SK-N-SH treated with all-trans-retinoic acid at 6 μM for 48 hours (cell line): ENCODE measurements at regions not wholly inside any gene's neighbourhood (a gene's known extent, or its start where the extent isn't known, plus 50 kb on each side); places are given as distances from the start of the nearest gene placed in this dataset.

Experiments used
- ATAC-seq: fragments of 200-7000 bp; cut with Tn5 transposase; 3 replicates; pipeline ENCODE4 v1.9.1; 2020; ENCODE audit warnings: mild to moderate bottlenecking, moderate library complexity
- ARNTL ChIP-seq: fragments of 450-650 bp; formaldehyde crosslinking; IDR thresholded peaks from 2 replicates; pipeline ENCODE4 v1.5.0; 2020; ENCODE audit warnings: low read depth, mild to moderate bottlenecking, moderate library complexity, borderline replicate concordance
- BACH2 ChIP-seq: fragments of 250-450 bp; sonication (Bioruptor Pico); IDR thresholded peaks from 2 replicates; pipeline ENCODE4 v1.9.0; 2021; ENCODE audit warnings: mild to moderate bottlenecking, borderline replicate concordance
- CSDC2 ChIP-seq: fragments of 250-450 bp; sonication (Bioruptor Pico); IDR thresholded peaks from 2 replicates; pipeline ENCODE4 v1.5.0; 2020; ENCODE audit warnings: mild to moderate bottlenecking, moderate library complexity
- ESRRG ChIP-seq: fragments of 250-450 bp; sonication (Bioruptor Pico); IDR thresholded peaks from 2 replicates; pipeline ENCODE4 v1.6.1; 2021; ENCODE audit warnings: mild to moderate bottlenecking
- GLIS3 ChIP-seq: fragments of 250-450 bp; sonication (Bioruptor Pico); IDR thresholded peaks from 2 replicates; pipeline ENCODE4 v1.5.0; 2020; ENCODE audit warnings: mild to moderate bottlenecking, moderate library complexity
- ISL1 ChIP-seq: fragments of 250-450 bp; sonication (Bioruptor Pico); IDR thresholded peaks from 2 replicates; pipeline ENCODE4 v2.1.2; 2022; ENCODE audit warnings: mild to moderate bottlenecking, moderate library complexity
- OSR1 ChIP-seq: fragments of 250-450 bp; sonication (Bioruptor Pico); IDR thresholded peaks from 2 replicates; pipeline ENCODE4 v1.8.0; 2022; ENCODE audit warnings: moderate library complexity, mild to moderate bottlenecking, inconsistent platforms
- PPARA ChIP-seq: fragments of 250-450 bp; sonication (Bioruptor Pico); IDR thresholded peaks from 2 replicates; pipeline ENCODE4 v1.5.0; 2020; ENCODE audit warnings: mild to moderate bottlenecking, borderline replicate concordance
- RARB ChIP-seq: fragments of 250-450 bp; sonication (Bioruptor Pico); IDR thresholded peaks from 2 replicates; pipeline ENCODE4 v1.8.0; 2021; ENCODE audit warnings: mild to moderate bottlenecking, moderate library complexity
- SNAI2 ChIP-seq: fragments of 250-450 bp; sonication (Bioruptor Pico); IDR thresholded peaks from 2 replicates; pipeline ENCODE4 v1.5.0; 2020; ENCODE audit warnings: mild to moderate bottlenecking, moderate library complexity
- TCF4 ChIP-seq: fragments of 250-450 bp; sonication (Bioruptor Pico); IDR thresholded peaks from 2 replicates; pipeline ENCODE4 v1.8.0; 2021; ENCODE audit warnings: mild to moderate bottlenecking, moderate library complexity, borderline replicate concordance
- ZC3H10 ChIP-seq: fragments of 250-450 bp; sonication (Bioruptor Pico); IDR thresholded peaks from 2 replicates; pipeline ENCODE4 v1.5.1; 2021; ENCODE audit warnings: mild to moderate bottlenecking, moderate library complexity
- ZFP3 ChIP-seq: fragments of 250-450 bp; sonication (Bioruptor Pico); IDR thresholded peaks from 2 replicates; pipeline ENCODE4 v1.5.0; 2020; ENCODE audit warnings: mild to moderate bottlenecking, moderate library complexity
- ZFP30 ChIP-seq: fragments of 450-650 bp; formaldehyde crosslinking; IDR thresholded peaks from 2 replicates; pipeline ENCODE4 v1.5.0; 2022; ENCODE audit warnings: mild to moderate bottlenecking, moderate library complexity
- ZNF565 ChIP-seq: fragments of 450-650 bp; formaldehyde crosslinking; conservative IDR thresholded peaks from 2 replicates; pipeline ENCODE4 v1.5.0; 2020; ENCODE audit warnings: low read depth, mild to moderate bottlenecking, moderate library complexity
- ZNF70 ChIP-seq: fragments of 450-650 bp; formaldehyde crosslinking; IDR thresholded peaks from 2 replicates; pipeline ENCODE4 v1.5.0; 2020; ENCODE audit warnings: mild to moderate bottlenecking, moderate library complexity
- TF ChIP-seq, protein P1 (sequence below): fragments of 250-450 bp; sonication (Bioruptor Pico); IDR thresholded peaks from 2 replicates; pipeline ENCODE4 v1.8.0; 2021; ENCODE audit warnings: low read depth, mild to moderate bottlenecking, moderate library complexity, borderline replicate concordance
- TF ChIP-seq, protein P2 (sequence below): fragments of 250-450 bp; sonication (Bioruptor Pico); IDR thresholded peaks from 2 replicates; pipeline ENCODE4 v1.5.0; 2020; ENCODE audit warnings: mild to moderate bottlenecking, moderate library complexity
- TF ChIP-seq, protein P3 (sequence below): fragments of 250-450 bp; sonication (Bioruptor Pico); IDR thresholded peaks from 2 replicates; pipeline ENCODE4 v1.5.1; 2020; ENCODE audit warnings: low read depth, mild to moderate bottlenecking, moderate library complexity
- TF ChIP-seq, protein P4 (sequence below): fragments of 250-450 bp; sonication (Bioruptor Pico); IDR thresholded peaks from 2 replicates; pipeline ENCODE4 v1.5.1; 2021; ENCODE audit warnings: mild to moderate bottlenecking, moderate library complexity

DNA sequence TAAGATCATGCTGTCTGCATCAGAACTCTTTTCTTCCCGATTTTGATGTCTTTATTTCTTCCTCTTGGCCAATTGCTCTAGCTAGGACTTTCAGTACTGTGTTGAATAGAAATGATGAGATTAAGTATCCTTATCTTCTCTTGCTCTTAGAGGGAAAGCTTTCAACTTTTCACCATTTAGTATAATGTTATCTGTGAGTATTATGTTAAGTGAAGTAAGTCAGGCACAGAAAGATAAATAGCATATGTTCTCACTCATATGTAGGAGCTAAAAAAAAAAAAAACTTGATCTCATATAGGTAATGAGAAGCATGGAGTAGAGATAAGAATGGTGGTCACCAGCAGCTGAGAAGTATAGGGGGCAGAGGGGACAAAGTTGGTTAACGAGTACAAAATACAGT, 1089.5 kb downstream of the TDRD15 start:
- TF ChIP-seq ZNF70 (CRISPR knock-in tag) (no peak), TCF4 (CRISPR knock-in tag) (peak; percentile 52; the same call in 1 of the 2 replicates)
- no peak for ATAC-seq

DNA sequence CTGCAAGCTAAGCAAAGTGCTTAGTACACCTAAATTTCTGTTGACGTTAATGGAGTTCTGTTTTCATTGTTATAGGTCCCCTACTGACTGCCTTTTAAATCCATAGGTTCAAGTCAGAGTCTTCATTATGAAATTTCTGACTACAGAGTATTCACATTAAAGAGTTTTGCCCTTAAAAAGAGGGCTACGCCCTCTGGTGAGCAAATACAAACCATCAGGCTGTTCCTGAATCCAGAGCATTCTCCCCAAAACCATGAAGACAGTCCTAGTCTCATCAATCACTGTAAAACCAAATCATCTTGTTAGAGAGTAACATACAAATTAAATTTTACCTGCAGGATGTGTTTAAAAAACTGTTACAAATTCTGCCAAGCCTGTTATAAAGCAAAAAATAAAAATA, 1091.7 kb downstream of the TDRD15 start:
- no peak for ATAC-seq
- TF ChIP-seq CSDC2 = no peak
- TF ChIP-seq, protein P1, sequence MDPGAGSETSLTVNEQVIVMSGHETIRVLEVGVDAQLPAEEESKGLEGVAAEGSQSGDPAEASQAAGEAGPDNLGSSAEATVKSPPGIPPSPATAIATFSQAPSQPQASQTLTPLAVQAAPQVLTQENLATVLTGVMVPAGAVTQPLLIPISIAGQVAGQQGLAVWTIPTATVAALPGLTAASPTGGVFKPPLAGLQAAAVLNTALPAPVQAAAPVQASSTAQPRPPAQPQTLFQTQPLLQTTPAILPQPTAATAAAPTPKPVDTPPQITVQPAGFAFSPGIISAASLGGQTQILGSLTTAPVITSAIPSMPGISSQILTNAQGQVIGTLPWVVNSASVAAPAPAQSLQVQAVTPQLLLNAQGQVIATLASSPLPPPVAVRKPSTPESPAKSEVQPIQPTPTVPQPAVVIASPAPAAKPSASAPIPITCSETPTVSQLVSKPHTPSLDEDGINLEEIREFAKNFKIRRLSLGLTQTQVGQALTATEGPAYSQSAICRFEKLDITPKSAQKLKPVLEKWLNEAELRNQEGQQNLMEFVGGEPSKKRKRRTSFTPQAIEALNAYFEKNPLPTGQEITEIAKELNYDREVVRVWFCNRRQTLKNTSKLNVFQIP (CRISPR knock-in tag) = no peak
- no peak for TF ChIP-seq ZFP30 (CRISPR knock-in tag)
- TF ChIP-seq TCF4 (CRISPR knock-in tag) = no peak
- TF ChIP-seq ISL1 (CRISPR knock-in tag) = no peak
- TF ChIP-seq ZNF565 (CRISPR knock-in tag) = no peak
- no peak for TF ChIP-seq ZFP3 (CRISPR knock-in tag)
- TF ChIP-seq OSR1 = no peak
- TF ChIP-seq ZC3H10 (CRISPR knock-in tag) = no peak
- no peak for TF ChIP-seq ARNTL (CRISPR knock-in tag)
- TF ChIP-seq RARB (CRISPR knock-in tag) = no peak

DNA sequence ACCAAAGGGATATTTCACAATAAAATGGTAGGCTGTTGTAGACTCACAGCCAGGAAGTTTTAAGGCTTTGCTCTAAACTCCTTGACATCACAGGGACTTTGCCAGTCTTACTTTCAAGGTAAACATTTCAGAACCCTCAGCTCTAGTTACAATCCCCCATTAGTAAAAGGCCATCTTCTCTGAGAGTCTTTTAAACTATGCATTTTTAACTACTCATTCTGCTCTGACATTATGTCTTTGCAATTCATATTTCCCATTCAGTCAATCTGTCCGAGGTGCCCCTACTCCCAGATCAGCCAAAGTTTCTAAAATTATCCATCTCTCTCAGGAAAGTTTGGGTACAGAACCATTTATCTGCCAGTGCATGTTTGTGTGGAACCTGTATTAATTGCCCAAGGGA, 1094.1 kb downstream of the TDRD15 start:
- ATAC-seq = no peak

DNA sequence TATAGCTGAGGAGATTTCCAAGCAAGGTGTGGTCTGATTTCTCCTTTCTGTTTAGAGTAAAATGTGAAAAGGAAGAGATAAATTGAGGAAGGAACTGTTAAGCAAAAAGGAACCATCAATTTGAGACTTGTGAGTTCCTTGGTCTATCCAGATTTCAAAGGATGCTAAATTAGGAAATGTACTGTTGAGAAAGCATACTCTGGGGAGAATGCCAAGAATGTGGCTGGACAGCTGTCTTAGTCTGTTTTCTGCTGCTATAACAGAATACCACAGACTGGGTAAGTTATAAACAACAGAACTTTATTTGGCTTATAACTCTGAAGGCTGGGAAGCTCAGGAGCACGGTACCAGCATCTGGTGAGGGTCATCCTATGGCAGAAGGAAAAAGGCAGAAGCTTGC, 1097.2 kb downstream of the TDRD15 start:
- ATAC-seq = no peak
- no peak for TF ChIP-seq RARB (CRISPR knock-in tag)

More for the DNA sequence above, 1094.1 kb downstream of the TDRD15 start:
- TF ChIP-seq, protein P2, sequence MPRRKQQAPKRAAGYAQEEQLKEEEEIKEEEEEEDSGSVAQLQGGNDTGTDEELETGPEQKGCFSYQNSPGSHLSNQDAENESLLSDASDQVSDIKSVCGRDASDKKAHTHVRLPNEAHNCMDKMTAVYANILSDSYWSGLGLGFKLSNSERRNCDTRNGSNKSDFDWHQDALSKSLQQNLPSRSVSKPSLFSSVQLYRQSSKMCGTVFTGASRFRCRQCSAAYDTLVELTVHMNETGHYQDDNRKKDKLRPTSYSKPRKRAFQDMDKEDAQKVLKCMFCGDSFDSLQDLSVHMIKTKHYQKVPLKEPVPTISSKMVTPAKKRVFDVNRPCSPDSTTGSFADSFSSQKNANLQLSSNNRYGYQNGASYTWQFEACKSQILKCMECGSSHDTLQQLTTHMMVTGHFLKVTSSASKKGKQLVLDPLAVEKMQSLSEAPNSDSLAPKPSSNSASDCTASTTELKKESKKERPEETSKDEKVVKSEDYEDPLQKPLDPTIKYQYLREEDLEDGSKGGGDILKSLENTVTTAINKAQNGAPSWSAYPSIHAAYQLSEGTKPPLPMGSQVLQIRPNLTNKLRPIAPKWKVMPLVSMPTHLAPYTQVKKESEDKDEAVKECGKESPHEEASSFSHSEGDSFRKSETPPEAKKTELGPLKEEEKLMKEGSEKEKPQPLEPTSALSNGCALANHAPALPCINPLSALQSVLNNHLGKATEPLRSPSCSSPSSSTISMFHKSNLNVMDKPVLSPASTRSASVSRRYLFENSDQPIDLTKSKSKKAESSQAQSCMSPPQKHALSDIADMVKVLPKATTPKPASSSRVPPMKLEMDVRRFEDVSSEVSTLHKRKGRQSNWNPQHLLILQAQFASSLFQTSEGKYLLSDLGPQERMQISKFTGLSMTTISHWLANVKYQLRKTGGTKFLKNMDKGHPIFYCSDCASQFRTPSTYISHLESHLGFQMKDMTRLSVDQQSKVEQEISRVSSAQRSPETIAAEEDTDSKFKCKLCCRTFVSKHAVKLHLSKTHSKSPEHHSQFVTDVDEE (CRISPR knock-in tag) = no peak
- TF ChIP-seq, protein P3, sequence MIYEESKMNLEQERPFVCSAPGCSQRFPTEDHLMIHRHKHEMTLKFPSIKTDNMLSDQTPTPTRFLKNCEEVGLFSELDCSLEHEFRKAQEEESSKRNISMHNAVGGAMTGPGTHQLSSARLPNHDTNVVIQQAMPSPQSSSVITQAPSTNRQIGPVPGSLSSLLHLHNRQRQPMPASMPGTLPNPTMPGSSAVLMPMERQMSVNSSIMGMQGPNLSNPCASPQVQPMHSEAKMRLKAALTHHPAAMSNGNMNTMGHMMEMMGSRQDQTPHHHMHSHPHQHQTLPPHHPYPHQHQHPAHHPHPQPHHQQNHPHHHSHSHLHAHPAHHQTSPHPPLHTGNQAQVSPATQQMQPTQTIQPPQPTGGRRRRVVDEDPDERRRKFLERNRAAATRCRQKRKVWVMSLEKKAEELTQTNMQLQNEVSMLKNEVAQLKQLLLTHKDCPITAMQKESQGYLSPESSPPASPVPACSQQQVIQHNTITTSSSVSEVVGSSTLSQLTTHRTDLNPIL (CRISPR knock-in tag) = no peak
- no peak for TF ChIP-seq GLIS3 (CRISPR knock-in tag)
- no peak for TF ChIP-seq ZNF70 (CRISPR knock-in tag)
- TF ChIP-seq ARNTL (CRISPR knock-in tag) = no peak
- TF ChIP-seq PPARA (CRISPR knock-in tag) = no peak
- TF ChIP-seq BACH2 (CRISPR knock-in tag) = no peak
- no peak for TF ChIP-seq ESRRG
- TF ChIP-seq, protein P4, sequence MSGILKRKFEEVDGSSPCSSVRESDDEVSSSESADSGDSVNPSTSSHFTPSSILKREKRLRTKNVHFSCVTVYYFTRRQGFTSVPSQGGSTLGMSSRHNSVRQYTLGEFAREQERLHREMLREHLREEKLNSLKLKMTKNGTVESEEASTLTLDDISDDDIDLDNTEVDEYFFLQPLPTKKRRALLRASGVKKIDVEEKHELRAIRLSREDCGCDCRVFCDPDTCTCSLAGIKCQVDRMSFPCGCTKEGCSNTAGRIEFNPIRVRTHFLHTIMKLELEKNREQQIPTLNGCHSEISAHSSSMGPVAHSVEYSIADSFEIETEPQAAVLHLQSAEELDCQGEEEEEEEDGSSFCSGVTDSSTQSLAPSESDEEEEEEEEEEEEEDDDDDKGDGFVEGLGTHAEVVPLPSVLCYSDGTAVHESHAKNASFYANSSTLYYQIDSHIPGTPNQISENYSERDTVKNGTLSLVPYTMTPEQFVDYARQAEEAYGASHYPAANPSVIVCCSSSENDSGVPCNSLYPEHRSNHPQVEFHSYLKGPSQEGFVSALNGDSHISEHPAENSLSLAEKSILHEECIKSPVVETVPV (CRISPR knock-in tag) = no peak
- TF ChIP-seq ZFP3 (CRISPR knock-in tag) = no peak

DNA sequence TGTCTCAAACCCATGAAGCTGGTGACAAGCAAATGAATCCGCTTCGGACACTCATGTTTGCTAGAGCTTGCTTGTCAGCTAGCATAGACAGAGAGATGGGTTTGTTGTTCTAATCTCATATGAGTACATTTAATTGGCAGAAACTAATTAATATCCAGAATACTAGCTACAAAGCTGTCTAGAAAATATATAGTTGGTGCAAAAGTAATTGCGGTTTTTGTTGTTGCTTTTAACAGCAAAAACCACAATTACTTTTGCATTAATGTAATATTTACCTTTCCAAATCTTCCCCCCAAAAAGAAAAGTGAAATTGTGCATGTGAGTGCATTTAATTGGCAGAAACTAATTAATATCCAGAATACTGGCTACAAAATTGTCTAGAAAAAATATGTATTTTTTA, 1115.2 kb downstream of the TDRD15 start:
- ATAC-seq = no peak
- TF ChIP-seq, protein P3 (CRISPR knock-in tag) = no peak
- TF ChIP-seq, protein P2 (CRISPR knock-in tag) = no peak
- TF ChIP-seq CSDC2 (no peak), SNAI2 (CRISPR knock-in tag) (no peak), ZNF565 (CRISPR knock-in tag) (no peak), ZC3H10 (CRISPR knock-in tag) (no peak), TCF4 (CRISPR knock-in tag) (no peak), ZNF70 (CRISPR knock-in tag) (no peak), BACH2 (CRISPR knock-in tag) (no peak), OSR1 (no peak), ZFP3 (CRISPR knock-in tag) (no peak), GLIS3 (CRISPR knock-in tag) (no peak), ZFP30 (CRISPR knock-in tag) (no peak)
- TF ChIP-seq, protein P4 (CRISPR knock-in tag) = no peak
